HG02852 (cell line): ENCODE measurements at regions not wholly inside any gene's neighbourhood (a gene's known extent, or its start where the extent isn't known, plus 50 kb on each side); places are given as distances from the start of the nearest gene placed in this dataset.
"Not testable (repeated sequence)": the region's sequence is repeated elsewhere in the genome, so short reads cannot be mapped to it uniquely, and the experiment has no call there.

ENCODE experiments used
- ATAC-seq: cut with Tn5 transposase; IDR thresholded peaks from one replicate; pipeline ENCODE4 v1.9.1; 2021; ENCODE audit warnings: mild to moderate bottlenecking, moderate library complexity; ENCODE audit not compliant: unreplicated experiment

GRCh38 chr7:113030489-113030888 is 56.1 kb downstream of the GPR85 start:
- no peak for ATAC-seq

- no peak for ATAC-seq
These were observed 59.7 kb downstream of the GPR85 start for GRCh38 chr7:113026941-113027340.

GRCh38 chr7:113017144-113017857 is 69.3 kb downstream of the GPR85 start:
- not testable (repeated sequence) for ATAC-seq

GRCh38 chr7:113015034-113015645 is 71.5 kb downstream of the GPR85 start:
- no peak for ATAC-seq

- no peak for ATAC-seq
These were observed 72.7 kb downstream of the GPR85 start for GRCh38 chr7:113013761-113014449.

GRCh38 chr7:113012862-113013261 is 73.8 kb downstream of the GPR85 start:
- not testable (repeated sequence) for ATAC-seq

GRCh38 chr7:113010377-113010776 is 76.2 kb downstream of the GPR85 start:
- ATAC-seq, result no peak

GRCh38 chr7:113008755-113009154 is 77.9 kb downstream of the GPR85 start:
- ATAC-seq, result no peak

- ATAC-seq, result no peak
These were observed 81.7 kb downstream of the GPR85 start for GRCh38 chr7:113004726-113005454.

- ATAC-seq, result peak; percentile 87
These were observed 86.2 kb downstream of the GPR85 start for GRCh38 chr7:113000316-113001020.

GRCh38 chr7:112997831-112998230 is 88.8 kb downstream of the GPR85 start:
- ATAC-seq, result no peak

- ATAC-seq, result no peak
These were observed 90.2 kb downstream of the GPR85 start for GRCh38 chr7:112996331-112996871.

GRCh38 chr7:112995059-112995824 is 91.4 kb downstream of the GPR85 start:
- no peak for ATAC-seq

GRCh38 chr7:112994656-112995055 is 92.0 kb downstream of the GPR85 start:
- no peak for ATAC-seq

- no peak for ATAC-seq
These were observed 96.0 kb downstream of the GPR85 start for GRCh38 chr7:112990624-112991023.

GRCh38 chr7:112989531-112989930 is 97.1 kb downstream of the GPR85 start:
- ATAC-seq, result no peak

- ATAC-seq, result no peak
These were observed 99.5 kb downstream of the GPR85 start for GRCh38 chr7:112987171-112987570.

- no peak for ATAC-seq
These were observed 100.2 kb downstream of the GPR85 start for GRCh38 chr7:112986256-112987031.
